WTC11 (cell line): ENCODE measurements at regions not wholly inside any gene's neighbourhood (a gene's known extent, or its start where the extent isn't known, plus 50 kb on each side); places are given as distances from the start of the nearest gene placed in this dataset.

Experiments
- ESRRA ChIP-seq: sonication (generic); formaldehyde crosslinking; IDR thresholded peaks from 2 replicates; pipeline ENCODE4 v1.8.1; 2022; ENCODE audit warnings: mild to moderate bottlenecking, missing genetic modification reagents, borderline replicate concordance
- TF ChIP-seq, protein P1 (sequence below): sonication (generic); formaldehyde crosslinking; IDR thresholded peaks from 2 replicates; pipeline ENCODE4 v1.8.1; 2023; ENCODE audit warnings: mild to moderate bottlenecking, missing genetic modification reagents, moderate library complexity

GRCh38 chr1:94643819-94644218 is 102.3 kb upstream of the F3 start:
- TF ChIP-seq ESRRA (CRISPR knock-in tag) = no peak
- TF ChIP-seq, protein P1, sequence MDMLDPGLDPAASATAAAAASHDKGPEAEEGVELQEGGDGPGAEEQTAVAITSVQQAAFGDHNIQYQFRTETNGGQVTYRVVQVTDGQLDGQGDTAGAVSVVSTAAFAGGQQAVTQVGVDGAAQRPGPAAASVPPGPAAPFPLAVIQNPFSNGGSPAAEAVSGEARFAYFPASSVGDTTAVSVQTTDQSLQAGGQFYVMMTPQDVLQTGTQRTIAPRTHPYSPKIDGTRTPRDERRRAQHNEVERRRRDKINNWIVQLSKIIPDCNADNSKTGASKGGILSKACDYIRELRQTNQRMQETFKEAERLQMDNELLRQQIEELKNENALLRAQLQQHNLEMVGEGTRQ (CRISPR knock-in tag) = no peak
